HEK293T (cell line): ENCODE measurements at regions not wholly inside any gene's neighbourhood (a gene's known extent, or its start where the extent isn't known, plus 50 kb on each side); places are given as distances from the start of the nearest gene placed in this dataset.

Experiments used
- BHLHE40 ChIP-seq: fragments of 450-650 bp; IDR thresholded peaks from 2 replicates; pipeline ENCODE4 v1.6.1; 2016; ENCODE audit warnings: mild to moderate bottlenecking, moderate library complexity, borderline replicate concordance
- CTBP1 ChIP-seq: fragments of 450-650 bp; IDR thresholded peaks from 2 replicates; pipeline ENCODE4 v1.6.1; 2016; ENCODE audit warnings: borderline replicate concordance
- ELF4 ChIP-seq: fragments of 450-650 bp; IDR thresholded peaks from 2 replicates; pipeline ENCODE4 v1.6.1; 2017; ENCODE audit warnings: antibody characterized with exemption
- FOXA1 ChIP-seq: fragments of 450-650 bp; IDR thresholded peaks from 2 replicates; pipeline ENCODE4 v1.6.1; 2016; ENCODE audit warnings: mild to moderate bottlenecking
- FOXK2 ChIP-seq: fragments of 450-650 bp; IDR thresholded peaks from 2 replicates; pipeline ENCODE4 v1.6.1; 2016; ENCODE audit warnings: mild to moderate bottlenecking
- FOXM1 ChIP-seq: fragments of 450-650 bp; IDR thresholded peaks from 2 replicates; pipeline ENCODE4 v1.6.1; 2017; ENCODE audit warnings: mild to moderate bottlenecking, borderline replicate concordance
- HDGF ChIP-seq: fragments of 450-650 bp; IDR thresholded peaks from 2 replicates; pipeline ENCODE4 v1.6.1; 2017; ENCODE audit warnings: antibody characterized with exemption, borderline replicate concordance
- LEF1 ChIP-seq: fragments of 450-650 bp; IDR thresholded peaks from 2 replicates; pipeline ENCODE4 v1.6.1; 2017; ENCODE audit warnings: mild to moderate bottlenecking, borderline replicate concordance
- NFRKB ChIP-seq: fragments of 450-650 bp; IDR thresholded peaks from 2 replicates; pipeline ENCODE4 v1.6.1; 2016; ENCODE audit warnings: mild to moderate bottlenecking, moderate library complexity
- SP1 ChIP-seq: fragments of 450-650 bp; IDR thresholded peaks from 2 replicates; pipeline ENCODE4 v1.6.1; 2017
- SUZ12 ChIP-seq: fragments of 450-650 bp; IDR thresholded peaks from 2 replicates; pipeline ENCODE4 v1.6.1; 2016; ENCODE audit warnings: mild to moderate bottlenecking
- TARDBP ChIP-seq: fragments of 450-650 bp; IDR thresholded peaks from 2 replicates; pipeline ENCODE4 v1.6.1; 2016
- ZNF384 ChIP-seq: fragments of 450-650 bp; IDR thresholded peaks from 2 replicates; pipeline ENCODE4 v1.6.1; 2016
- TF ChIP-seq, protein P1 (sequence below): fragments of 450-650 bp; IDR thresholded peaks from 2 replicates; pipeline ENCODE4 v1.6.1; 2016

DNA sequence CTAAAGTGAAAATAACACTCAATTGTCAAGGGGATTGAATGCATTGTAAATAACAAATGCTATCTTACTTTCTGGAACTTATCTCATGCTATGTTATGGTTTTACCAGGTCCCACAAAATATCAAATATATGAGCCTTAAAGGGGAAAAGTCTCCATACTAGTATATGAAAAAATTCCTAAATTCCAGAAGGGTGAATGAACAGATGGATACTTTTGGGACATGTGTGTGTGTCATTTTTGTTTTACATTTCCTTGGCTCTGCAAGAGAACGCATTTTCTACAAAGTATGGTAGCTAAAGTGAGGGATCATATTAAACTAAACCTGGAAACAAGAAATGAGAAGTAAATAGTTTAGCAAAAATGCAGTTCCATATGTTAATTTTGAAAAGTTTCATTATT, 682.8 kb downstream of the INHBA start:
- TF ChIP-seq FOXK2 (no peak), ELF4 (no peak), BHLHE40 (no peak), TARDBP (no peak), ZNF384 (no peak), NFRKB (no peak), CTBP1 (no peak), FOXM1 (no peak), FOXA1 (no peak), HDGF (no peak), SP1 (no peak), LEF1 (no peak), SUZ12 (no peak)
- TF ChIP-seq, protein P1, sequence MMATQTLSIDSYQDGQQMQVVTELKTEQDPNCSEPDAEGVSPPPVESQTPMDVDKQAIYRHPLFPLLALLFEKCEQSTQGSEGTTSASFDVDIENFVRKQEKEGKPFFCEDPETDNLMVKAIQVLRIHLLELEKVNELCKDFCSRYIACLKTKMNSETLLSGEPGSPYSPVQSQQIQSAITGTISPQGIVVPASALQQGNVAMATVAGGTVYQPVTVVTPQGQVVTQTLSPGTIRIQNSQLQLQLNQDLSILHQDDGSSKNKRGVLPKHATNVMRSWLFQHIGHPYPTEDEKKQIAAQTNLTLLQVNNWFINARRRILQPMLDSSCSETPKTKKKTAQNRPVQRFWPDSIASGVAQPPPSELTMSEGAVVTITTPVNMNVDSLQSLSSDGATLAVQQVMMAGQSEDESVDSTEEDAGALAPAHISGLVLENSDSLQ = no peak
